GM20431 (cell line): ENCODE measurements at regions not wholly inside any gene's neighbourhood (a gene's known extent, or its start where the extent isn't known, plus 50 kb on each side); places are given as distances from the start of the nearest gene placed in this dataset.
"Not testable (repeated sequence)": the region's sequence is repeated elsewhere in the genome, so short reads cannot be mapped to it uniquely, and the experiment has no call there.

ENCODE experiments used
- in situ Hi-C: fragments of 300-500 bp; cut with MseI, MboI; formaldehyde crosslinking; loops from one replicate; pipeline ENCODE4 v1.15.0; 2020; ENCODE audit warnings: low sequenced_read_pairs; ENCODE audit not compliant: unreplicated experiment

DNA sequence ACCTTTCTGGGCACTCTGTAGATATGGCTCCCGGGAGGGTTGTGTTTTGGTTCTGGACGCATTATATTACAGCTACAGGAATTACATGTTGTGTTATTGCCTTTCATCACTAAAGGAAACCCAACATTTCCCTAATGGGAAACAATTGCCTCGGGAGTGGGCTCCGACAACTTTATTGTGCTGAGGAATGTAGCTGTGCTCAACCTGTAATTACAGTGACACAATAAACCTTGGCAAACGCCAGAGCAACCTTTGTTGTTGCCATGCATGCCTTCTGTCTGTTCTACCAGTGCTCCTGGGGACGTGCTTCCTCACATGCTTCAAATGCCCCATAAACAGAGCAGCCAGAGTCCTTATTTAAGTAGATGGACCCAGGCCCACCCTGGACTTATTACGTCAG is 182.4 kb downstream of the DIRAS2 start:
- in situ Hi-C loops: no loop called here

GRCh38 chr9:90464978-90465377 is 177.6 kb downstream of the DIRAS2 start:
- in situ Hi-C loops: no loop called here

- in situ Hi-C loops: no loop called here
These were observed 176.2 kb downstream of the DIRAS2 start for GRCh38 chr9:90466441-90466840.

DNA sequence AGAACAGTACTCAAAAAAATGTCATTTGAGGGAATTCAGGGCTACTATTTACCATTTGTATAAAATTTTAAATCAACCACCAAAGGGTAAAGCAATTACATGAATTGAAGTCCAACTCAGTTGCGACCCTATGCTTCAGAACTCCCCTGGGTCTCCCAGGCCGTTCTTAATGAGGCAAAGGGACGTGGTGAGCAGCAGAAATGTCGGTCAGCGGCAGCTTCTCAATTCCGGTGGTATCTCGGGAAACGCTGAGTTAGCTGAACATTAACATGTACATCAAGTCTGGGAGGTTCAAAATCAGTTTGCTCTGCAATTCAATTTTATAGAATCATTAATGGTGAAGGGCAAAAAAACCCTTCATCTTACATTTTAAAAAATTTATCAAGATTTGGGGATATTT is 173.2 kb downstream of the DIRAS2 start:
- in situ Hi-C loops: no loop called here

DNA sequence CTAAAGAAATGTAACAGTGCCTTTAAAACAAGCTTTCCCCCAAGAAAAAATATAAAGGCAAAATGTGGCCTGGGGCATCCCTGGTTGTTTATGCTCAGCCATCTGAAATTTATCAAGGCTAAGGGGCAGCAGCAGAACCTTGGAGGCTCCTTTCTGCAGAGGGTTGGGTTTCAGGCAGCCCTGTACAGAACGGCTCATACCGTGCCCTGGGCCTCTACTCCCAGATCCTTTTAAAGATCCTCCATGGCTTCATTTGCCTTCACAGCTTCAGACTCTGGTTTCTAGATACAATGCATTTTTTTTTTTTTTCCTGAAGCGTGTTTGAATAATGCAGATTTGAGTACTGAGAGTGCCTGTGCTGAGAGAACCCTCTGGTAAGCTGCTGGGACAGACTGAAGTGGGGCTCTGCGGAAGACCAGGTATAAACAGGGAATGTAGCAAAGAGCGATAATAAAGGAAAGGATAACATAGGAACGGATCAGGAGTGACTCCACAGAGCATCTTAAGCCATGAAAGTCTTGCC is 172.7 kb downstream of the DIRAS2 start:
- in situ Hi-C loops: no loop called here

DNA sequence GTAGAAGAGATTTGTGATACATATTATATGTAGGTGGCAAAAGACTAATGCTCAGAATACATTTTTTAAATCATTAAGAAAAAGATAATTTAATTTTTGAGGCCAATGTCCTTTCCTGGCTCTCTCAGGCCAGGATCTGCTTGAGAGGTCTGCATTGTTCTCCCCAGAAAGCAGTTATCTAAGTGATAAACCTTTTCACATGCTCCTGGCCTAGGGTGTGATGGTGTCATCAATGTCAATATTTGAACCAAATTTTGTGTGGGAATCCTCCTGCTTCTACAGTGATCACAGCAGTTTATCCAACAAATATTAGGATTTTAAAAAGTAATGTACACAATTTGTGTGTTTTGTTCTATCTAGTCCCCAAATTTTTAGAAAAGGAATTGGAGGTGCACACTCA is 166.6 kb downstream of the DIRAS2 start:
- in situ Hi-C loops: no loop called here

- in situ Hi-C loops: no loop called here
These were observed 165.1 kb downstream of the DIRAS2 start for GRCh38 chr9:90477535-90477934.

- in situ Hi-C loops: no loop called here
These were observed 163.8 kb downstream of the DIRAS2 start for GRCh38 chr9:90478821-90479220.

- in situ Hi-C loops: no loop called here
These were observed 157.6 kb downstream of the DIRAS2 start for GRCh38 chr9:90485028-90485427.

- in situ Hi-C loops: no loop called here
These were observed 153.6 kb downstream of the DIRAS2 start for GRCh38 chr9:90489066-90489465.

- in situ Hi-C loops: no loop called here
These were observed 142.9 kb downstream of the DIRAS2 start for GRCh38 chr9:90499761-90500160.

- in situ Hi-C loops: no loop called here
These were observed 140.5 kb downstream of the DIRAS2 start for GRCh38 chr9:90502134-90502533.

DNA sequence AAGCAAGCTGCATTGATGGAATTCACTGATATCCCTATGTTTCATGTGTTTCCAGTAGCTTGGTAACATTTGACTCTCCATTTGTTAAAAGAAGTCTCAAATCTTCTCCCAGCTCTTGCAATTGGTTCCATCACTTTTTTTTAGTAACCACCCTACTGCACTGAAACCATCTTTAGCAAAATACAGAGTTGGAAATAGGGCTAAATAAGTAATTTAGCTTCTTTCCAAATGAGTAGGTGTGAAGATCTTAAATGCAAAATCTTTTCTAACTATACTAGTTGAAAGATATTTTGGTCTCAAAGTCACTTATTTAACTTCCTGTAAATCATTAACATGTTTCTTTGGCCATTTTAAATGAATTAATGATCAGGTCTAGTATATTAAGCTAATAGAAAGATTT is 138.1 kb downstream of the DIRAS2 start:
- in situ Hi-C loops: no loop called here

DNA sequence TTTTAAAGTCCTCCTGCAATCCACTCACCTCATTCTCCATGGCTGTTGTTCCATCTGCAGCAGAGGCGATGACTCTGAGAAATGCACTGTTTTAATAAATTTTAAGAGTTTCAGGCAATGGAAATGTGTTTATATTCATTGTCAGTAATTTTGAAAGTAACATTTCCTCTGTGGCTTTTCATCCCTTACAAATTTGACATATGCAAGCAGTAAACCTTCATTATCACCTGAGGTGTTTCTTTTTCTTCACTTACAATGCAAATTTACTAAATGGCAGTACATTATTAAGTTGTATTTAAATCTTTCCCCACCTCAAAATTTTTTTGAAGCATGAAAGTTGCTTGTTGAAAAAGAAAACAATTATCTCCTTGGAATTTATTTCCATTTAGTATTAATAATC is 136.9 kb downstream of the DIRAS2 start:
- in situ Hi-C loops: no loop called here

GRCh38 chr9:90506402-90506801 is 136.2 kb downstream of the DIRAS2 start:
- in situ Hi-C loops: not testable (repeated sequence)

GRCh38 chr9:90507621-90508020 is 135.0 kb downstream of the DIRAS2 start:
- in situ Hi-C loops: no loop called here

DNA sequence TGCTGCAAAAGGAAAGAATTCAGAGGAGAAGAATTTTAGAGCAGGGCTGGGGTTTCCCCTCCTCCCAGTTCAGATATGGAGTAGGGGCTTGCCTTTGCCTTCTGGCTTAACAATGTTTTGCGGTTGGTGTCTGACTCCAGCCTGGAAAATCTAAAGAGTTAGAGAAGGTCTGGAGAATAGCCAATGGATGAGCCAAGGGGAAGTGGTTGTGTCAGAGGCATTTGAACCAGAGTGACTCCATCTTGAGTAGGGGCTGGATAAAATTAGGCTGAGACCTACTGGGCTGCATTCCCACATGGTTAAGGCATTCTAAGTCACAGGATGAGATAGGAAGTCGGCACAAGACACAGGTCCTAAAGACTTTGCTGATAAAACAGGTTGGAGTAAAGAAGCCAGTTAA is 133.7 kb downstream of the DIRAS2 start:
- in situ Hi-C loops: no loop called here

- in situ Hi-C loops: no loop called here
These were observed 130.9 kb downstream of the DIRAS2 start for GRCh38 chr9:90511711-90512110.

- in situ Hi-C loops: no loop called here
These were observed 127.7 kb downstream of the DIRAS2 start for GRCh38 chr9:90514877-90515276.

GRCh38 chr9:90515510-90515909 is 127.1 kb downstream of the DIRAS2 start:
- in situ Hi-C loops: no loop called here

DNA sequence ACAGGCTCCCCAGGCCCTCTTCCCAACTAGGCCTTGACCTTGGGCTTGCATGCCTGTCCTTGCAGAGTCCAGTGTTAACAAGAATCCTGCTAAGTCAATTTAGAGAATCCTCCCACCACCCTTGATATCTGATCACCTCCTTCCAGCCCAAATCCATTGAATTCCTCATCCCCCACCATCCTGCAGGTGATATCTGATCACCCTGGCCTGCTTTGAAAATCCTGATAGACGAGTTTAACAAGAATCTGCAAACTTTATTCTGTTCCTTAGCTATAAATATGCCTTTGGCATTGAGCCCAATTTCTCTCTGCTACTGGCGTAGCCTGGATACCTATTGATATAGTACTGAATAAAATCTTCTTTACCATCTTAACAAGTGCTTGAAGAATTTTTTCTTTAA is 125.5 kb downstream of the DIRAS2 start:
- in situ Hi-C loops: no loop called here

DNA sequence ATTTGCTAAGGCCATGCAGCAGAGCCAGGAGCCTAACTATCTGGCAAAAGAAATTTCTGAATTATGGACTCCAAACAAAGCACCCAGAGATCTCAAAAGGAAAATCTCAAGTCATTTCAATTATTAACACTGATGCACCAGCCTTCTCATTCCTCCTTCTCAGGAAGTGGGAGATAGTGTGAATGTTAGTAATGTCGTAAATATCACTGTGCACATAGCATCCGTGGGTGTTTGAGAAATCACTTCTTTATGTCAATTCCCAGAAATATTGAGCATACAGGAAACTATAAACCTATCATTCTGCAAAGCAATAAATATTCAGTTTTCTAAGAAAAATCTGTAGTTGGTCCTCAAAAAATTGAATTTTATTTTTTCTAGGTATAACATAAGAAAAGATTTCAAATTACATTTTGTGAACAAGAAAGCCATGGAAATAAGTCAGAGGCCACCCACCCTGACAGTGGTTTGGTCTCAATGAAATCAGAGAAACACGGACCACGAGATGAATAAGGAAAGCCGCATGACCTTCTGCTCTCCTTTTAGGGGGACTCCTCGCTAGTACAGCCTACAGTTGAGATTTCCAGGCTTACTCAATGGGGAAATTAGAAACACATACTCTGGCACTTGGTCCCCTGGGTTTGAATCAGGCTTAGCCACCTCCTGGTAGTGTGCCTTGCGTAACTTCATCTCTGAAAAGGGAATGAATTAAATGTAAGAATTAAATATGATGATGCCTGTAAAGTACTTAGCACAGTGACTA is 120.6 kb downstream of the DIRAS2 start:
- in situ Hi-C loops: no loop called here
